ENCODE measurements at regions not wholly inside any gene's neighbourhood (a gene's known extent, or its start where the extent isn't known, plus 50 kb on each side); places are given as distances from the start of the nearest gene placed in this dataset.
"Not testable (repeated sequence)": the region's sequence is repeated elsewhere in the genome, so short reads cannot be mapped to it uniquely, and the experiment has no call there.

GRCh38 chr15:30470601-30471365 lies 56.7 kb upstream of the GOLGA8R start:
- peak; percentile 52 for DNase-seq

- not testable (repeated sequence) for DNase-seq
Observed at GRCh38 chr15:30471366-30471749, 57.3 kb upstream of the GOLGA8R start.

DNA sequence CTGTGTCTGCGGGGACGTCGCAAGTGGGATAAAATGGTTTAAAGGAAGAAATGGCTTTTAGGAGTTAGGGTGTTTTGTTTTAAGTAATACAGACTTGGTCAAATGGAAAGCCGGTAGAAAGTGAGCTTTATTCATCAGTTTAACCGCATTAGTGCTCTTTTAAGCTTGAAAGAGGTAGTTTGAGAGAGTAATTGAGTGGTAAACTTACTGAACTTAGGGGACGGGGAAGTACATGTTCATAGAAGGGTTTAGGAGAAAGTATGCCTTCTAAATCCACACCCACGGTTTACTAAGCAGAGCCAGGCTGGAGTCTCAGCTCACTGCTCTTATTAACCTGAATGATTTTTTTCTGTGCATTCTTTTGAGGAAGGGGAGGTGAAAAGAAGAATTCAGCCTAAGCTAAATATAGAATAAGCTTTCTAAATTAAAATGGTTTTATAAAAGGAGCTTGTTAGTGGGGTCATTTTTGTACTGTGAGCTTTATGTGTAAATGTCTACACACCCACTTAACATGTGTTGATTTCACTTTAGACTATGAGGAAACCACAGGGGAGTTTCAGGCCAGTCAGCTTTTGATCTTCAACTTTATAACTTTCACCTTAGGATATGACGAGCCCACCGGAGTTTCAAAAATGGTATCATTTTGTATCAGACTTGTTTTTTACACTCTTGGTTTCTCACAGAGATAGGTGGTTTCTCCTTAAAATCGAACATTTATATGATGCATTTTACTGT lies 57.9 kb upstream of the GOLGA8R start:
- DNase-seq: not testable (repeated sequence)

- not testable (repeated sequence) for DNase-seq
Observed at GRCh38 chr15:30484887-30485286, 67.0 kb upstream of the GOLGA8Q start.

DNA sequence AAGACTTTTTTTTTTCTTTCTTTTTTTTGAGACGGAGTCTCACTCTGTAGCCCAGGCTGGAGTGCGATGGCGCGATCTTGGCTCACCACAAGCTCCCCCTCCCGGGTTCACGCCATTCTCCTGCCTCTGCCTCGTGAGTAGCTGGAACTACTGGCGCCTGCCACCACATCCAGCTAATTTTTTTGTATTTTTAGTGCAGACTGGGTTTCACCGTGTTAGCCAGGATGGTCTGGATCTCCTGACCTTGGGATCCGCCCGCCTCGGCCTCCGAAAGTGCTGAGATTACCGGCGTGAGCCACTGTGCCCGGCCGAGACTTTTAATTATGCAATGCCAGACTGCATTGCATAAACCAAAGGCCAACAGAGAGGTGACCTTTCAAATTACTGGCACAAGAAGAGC lies 62.6 kb upstream of the GOLGA8Q start:
- not testable (repeated sequence) for DNase-seq

GRCh38 chr15:30490334-30490733 lies 61.5 kb upstream of the GOLGA8Q start:
- not testable (repeated sequence) for DNase-seq

- not testable (repeated sequence) for DNase-seq
Observed at GRCh38 chr15:30493947-30494346, 57.9 kb upstream of the GOLGA8Q start.

GRCh38 chr15:30497275-30497674 lies 54.6 kb upstream of the GOLGA8Q start:
- DNase-seq: not testable (repeated sequence)

GRCh38 chr15:30499233-30499632 lies 52.6 kb upstream of the GOLGA8Q start:
- DNase-seq: not testable (repeated sequence)

DNA sequence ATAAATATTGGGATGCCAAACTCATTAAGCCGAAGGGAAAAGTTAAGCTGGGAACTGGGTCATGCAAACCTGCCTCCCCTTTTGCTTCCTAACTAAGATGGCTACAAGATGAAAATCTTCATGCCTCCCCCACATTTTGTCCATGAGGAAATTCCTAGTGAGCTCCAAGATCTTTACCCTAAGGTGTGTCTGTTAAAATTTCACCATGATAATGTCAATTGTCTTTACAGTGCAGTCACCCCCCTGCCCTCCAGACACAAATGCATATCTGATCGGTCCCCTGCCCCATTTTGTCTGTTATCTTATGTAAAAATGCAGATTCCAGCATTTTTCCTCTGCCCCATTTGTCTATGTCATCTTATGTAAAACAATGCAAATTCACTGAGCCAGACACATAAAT lies 51.3 kb upstream of the GOLGA8Q start:
- not testable (repeated sequence) for DNase-seq

Data from stimulated activated CD4-positive, alpha-beta T cell treated with anti-CD3 and anti-CD28 coated beads, Interleukin-4, amount 100 ng/mL, for 1 hour (primary cell).